HCT116 (cell line): ENCODE measurements at regions not wholly inside any gene's neighbourhood (a gene's known extent, or its start where the extent isn't known, plus 50 kb on each side); places are given as distances from the start of the nearest gene placed in this dataset.

Source experiments
- ATAC-seq: fragments of 200-7000 bp; cut with Tn5 transposase; 2 replicates; pipeline ENCODE4 v1.9.1; 2020; ENCODE audit warnings: mild to moderate bottlenecking, moderate library complexity
- BruUV-seq: library from RNA; stranded (reverse); fragments of 400-500 nt; replicated peaks from 2 replicates; lab custom pipeline; 2021; lab: Mats Ljungman, UMichigan
- CTCF ChIA-PET: fragments of 300-600 bp; sonication (Branson Sonifier 250); formaldehyde crosslinking; loops from one replicate; lab custom pipeline; 2021; ENCODE audit warnings: antibody characterized with exemption; lab: Charles Lee
- POLR2A ChIA-PET: fragments of 300-600, 350-600 bp; sonication (Branson Sonifier 250); formaldehyde crosslinking; loops from one replicate; lab custom pipeline; 2021; ENCODE audit warnings: antibody characterized with exemption; lab: Charles Lee
- RAD21 ChIA-PET, 2 experiments: fragments of 300-600 bp; sonication (Branson Sonifier 250); formaldehyde crosslinking; loops; one replicate each; lab custom pipeline; 2023; ENCODE audit warnings: low total read pairs in 2 of 2; ENCODE audit not compliant: uncharacterized antibody in 2 of 2, unreplicated experiment in 2 of 2, low non-redundant PET in 1 of 2; lab: Charles Lee
- DNase-seq: peaks from one replicate; pipeline ENCODE4 v3.0.0-alpha.2; 2010; ENCODE audit warnings: low read depth, low spot score
- H2AFZ ChIP-seq: fragments of 200-600 bp; shearing (Covaris generic), sonication (generic); 2 replicates; pipeline ENCODE4 v1.6.1; 2017; ENCODE audit warnings: low read depth, mixed run types, mixed read lengths, antibody characterized with exemption, low read length; ENCODE audit not compliant: poor library complexity, severe bottlenecking
- H3K27ac ChIP-seq: 2 replicates; pipeline ENCODE4 v1.5.1; 2012; ENCODE audit warnings: low read depth, low read length
- H3K27me3 ChIP-seq: fragments of 200-600 bp; sonication (generic); 2 replicates; pipeline ENCODE4 v1.6.1; 2016; ENCODE audit warnings: mixed run types, low read length, mixed read lengths; ENCODE audit not compliant: insufficient read depth
- H3K36me3 ChIP-seq, 2 experiments: fragments of 200-500 bp in 1 of 2; fragments of 200-600 bp in 1 of 2; sonication (Bioruptor generic) in 1 of 2; sonication (generic) in 1 of 2; 2 replicates each; pipeline versions ENCODE4 v1.5.1 to v1.6.1; 2014 to 2016; ENCODE audit warnings: low read length in 2 of 2, inconsistent platforms in 1 of 2, mixed read lengths in 1 of 2, mixed run types in 1 of 2; ENCODE audit not compliant: insufficient read depth in 2 of 2, control insufficient read depth in 1 of 2
- H3K4me1 ChIP-seq, 2 experiments: fragments of 200-600 bp in 1 of 2; sonication (generic) in 1 of 2; 2 replicates each; pipeline versions ENCODE4 v1.5.1 to v1.6.1; 2012 to 2017; ENCODE audit warnings: low read length in 2 of 2, inconsistent platforms in 1 of 2, mild to moderate bottlenecking in 1 of 2, mixed read lengths in 1 of 2, mixed run types in 1 of 2, moderate library complexity in 1 of 2; ENCODE audit not compliant: insufficient read depth in 2 of 2, control insufficient read depth in 1 of 2
- H3K4me2 ChIP-seq: fragments of 200-600 bp; sonication (generic); 2 replicates; pipeline ENCODE4 v1.6.1; 2017; ENCODE audit warnings: mixed run types, low read length, mixed read lengths
- H3K4me3 ChIP-seq, 2 experiments: fragments of 200-600 bp in 1 of 2; sonication (generic) in 1 of 2; replicated peaks in 1 of 2; 2 replicates each; pipeline ENCODE4 v1.5.1; 2011 to 2016; ENCODE audit warnings: low read length in 2 of 2, control low read depth in 1 of 2, low read depth in 1 of 2, mild to moderate bottlenecking in 1 of 2, mixed read lengths in 1 of 2, mixed run types in 1 of 2
- H3K79me2 ChIP-seq: fragments of 200-600 bp; sonication (generic); 2 replicates; pipeline ENCODE4 v1.6.1; 2017; ENCODE audit warnings: mild to moderate bottlenecking, mixed run types, low read length, moderate library complexity, mixed read lengths; ENCODE audit not compliant: insufficient read depth
- H3K9ac ChIP-seq: fragments of 200-600 bp; sonication (generic); 2 replicates; pipeline ENCODE4 v1.6.1; 2016; ENCODE audit warnings: low read length, mixed read lengths
- H3K9me2 ChIP-seq: fragments of 200-600 bp; sonication (generic), shearing (Covaris generic); 2 replicates; pipeline ENCODE4 v1.6.1; 2017; ENCODE audit warnings: mixed run types, mild to moderate bottlenecking, moderate library complexity; ENCODE audit not compliant: insufficient read depth
- H3K9me3 ChIP-seq, 2 experiments: fragments of 200-500 bp in 1 of 2; fragments of 200-600 bp in 1 of 2; sonication (Bioruptor generic) in 1 of 2; sonication (generic) in 1 of 2; 2 replicates each; pipeline ENCODE4 v1.6.1; 2014 to 2017; ENCODE audit warnings: low read length in 2 of 2, mixed read lengths in 2 of 2, inconsistent platforms in 1 of 2, low read depth in 1 of 2, mild to moderate bottlenecking in 1 of 2, mixed run types in 1 of 2, moderate library complexity in 1 of 2; ENCODE audit not compliant: control insufficient read depth in 1 of 2, insufficient read depth in 1 of 2
- H4K20me1 ChIP-seq: fragments of 200-600 bp; sonication (generic), shearing (Covaris generic); 2 replicates; pipeline ENCODE4 v1.6.1; 2017; ENCODE audit warnings: mixed run types, mild to moderate bottlenecking, moderate library complexity; ENCODE audit not compliant: insufficient read depth
- CBX3 ChIP-seq: IDR thresholded peaks from 2 replicates; pipeline ENCODE4 v1.6.1; 2012; ENCODE audit warnings: low read depth
- CEBPB ChIP-seq: IDR thresholded peaks from 2 replicates; pipeline ENCODE4 v1.6.1; 2012; ENCODE audit warnings: low read depth
- EGR1 ChIP-seq: IDR thresholded peaks from 2 replicates; pipeline ENCODE4 v1.6.1; 2012; ENCODE audit warnings: low read depth
- ELF1 ChIP-seq: IDR thresholded peaks from 2 replicates; pipeline ENCODE4 v1.6.1; 2012; ENCODE audit warnings: low read depth, borderline replicate concordance
- EZH2 ChIP-seq: fragments of 200-600 bp; sonication (generic); IDR thresholded peaks from 2 replicates; pipeline ENCODE4 v1.6.1; 2017; ENCODE audit warnings: antibody characterized with exemption, mixed run types
- FOSL1 ChIP-seq: IDR thresholded peaks from 2 replicates; pipeline ENCODE4 v1.6.1; 2012; ENCODE audit warnings: low read depth
- JUND ChIP-seq: IDR thresholded peaks from 2 replicates; pipeline ENCODE4 v1.6.1; 2012
- POLR2AphosphoS5 ChIP-seq: IDR thresholded peaks from 2 replicates; pipeline ENCODE4 v1.6.1; 2011; ENCODE audit warnings: mild to moderate bottlenecking, low read depth, low read length, moderate library complexity
- RAD21 ChIP-seq: IDR thresholded peaks from 2 replicates; pipeline ENCODE4 v1.6.1; 2012; ENCODE audit warnings: low read depth, mild to moderate bottlenecking
- ZNF274 ChIP-seq: fragments of 200-500 bp; sonication (Bioruptor generic); IDR thresholded peaks from 2 replicates; pipeline ENCODE4 v1.6.1; 2014; ENCODE audit warnings: mild to moderate bottlenecking, low read depth, low read length, inconsistent platforms
- intact Hi-C: fragments of 100-400 bp; cut with micrococcal nuclease; formaldehyde crosslinking; loops from 2 replicates; pipeline ENCODE4 v1.10.0; 2022
- TF ChIP-seq, protein P1 (sequence below): IDR thresholded peaks from 2 replicates; pipeline ENCODE4 v1.6.1; 2012; ENCODE audit warnings: low read depth
- TF ChIP-seq, protein P2 (sequence below): IDR thresholded peaks from 2 replicates; pipeline ENCODE4 v1.6.1; 2011; ENCODE audit warnings: mild to moderate bottlenecking, low read length, moderate library complexity; ENCODE audit not compliant: insufficient replicate concordance; ENCODE audit errors: extremely low read depth
- TF ChIP-seq, protein P3 (sequence below), 3 experiments: fragments of 200-600 bp in 1 of 3; sonication (generic) in 1 of 3; IDR thresholded peaks in 2 of 3; conservative IDR thresholded peaks in 1 of 3; 2 replicates each; pipeline ENCODE4 v1.5.1; 2012 to 2017; ENCODE audit warnings: low read depth in 2 of 3, low read length in 2 of 3, antibody characterized with exemption in 1 of 3, borderline replicate concordance in 1 of 3, control low read depth in 1 of 3, mild to moderate bottlenecking in 1 of 3, mixed read lengths in 1 of 3, mixed run types in 1 of 3, moderate library complexity in 1 of 3; ENCODE audit not compliant: insufficient read depth in 1 of 3

GRCh38 chr4:114223580-114223979, 244.1 kb upstream of the ARSJ start:
- no peaks in the 10 kb centered on the region for H3K4me1 ChIP-seq
- no peak overlapping the region for H2AFZ ChIP-seq
- intact Hi-C loops = no loop called here
- BruUV-seq = no TSS peak
- no peak overlapping the region for H3K4me2 ChIP-seq
- ChIA-PET POLR2A (no interaction called here), RAD21 (no interaction called here), CTCF (no interaction called here)
- no peaks in the 10 kb centered on the region for H4K20me1 ChIP-seq
- H3K9me2 ChIP-seq = no peaks in the 10 kb centered on the region
- TF ChIP-seq JUND (no peak), ZNF274 (no peak)
- ATAC-seq (no peak), DNase-seq (no peak)
- no peaks in the 10 kb centered on the region for H3K27me3 ChIP-seq
- no peaks in the 10 kb centered on the region for H3K36me3 ChIP-seq
- H3K4me3 ChIP-seq = no peak overlapping the region
- no peak overlapping the region for H3K9ac ChIP-seq
- H3K9me3 ChIP-seq = no peaks in the 10 kb centered on the region
- no peaks in the 10 kb centered on the region for H3K79me2 ChIP-seq
- no peak overlapping the region for H3K27ac ChIP-seq

DNA sequence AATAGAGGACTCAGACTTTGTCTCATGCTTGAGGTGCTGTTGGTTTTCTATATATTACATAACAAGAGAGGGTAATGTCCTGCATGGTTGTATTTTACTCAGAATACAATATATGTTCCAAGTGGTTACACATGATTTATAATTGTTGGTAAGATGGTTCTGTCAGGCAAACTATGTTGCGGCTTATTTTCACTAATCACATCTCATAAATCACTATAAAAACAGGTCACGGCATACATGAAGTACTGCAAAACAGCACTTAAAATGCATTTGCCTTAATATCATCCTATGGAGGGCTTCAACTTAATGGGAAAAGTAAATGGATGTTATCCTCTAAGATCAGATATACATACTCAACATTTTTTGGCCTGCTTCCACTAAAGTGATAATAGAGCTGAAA, 246.0 kb upstream of the ARSJ start:
- DNase-seq (no peak), ATAC-seq (no peak)
- ChIA-PET RAD21 (no interaction called here), CTCF (no interaction called here), POLR2A (no interaction called here)
- BruUV-seq = no TSS peak
- no peaks in the 10 kb centered on the region for H3K4me1 ChIP-seq
- H3K79me2 ChIP-seq = no peaks in the 10 kb centered on the region
- H3K4me3 ChIP-seq = no peak overlapping the region
- TF ChIP-seq ZNF274 (no peak), FOSL1 (no peak), CEBPB (no peak), EGR1 (no peak), JUND (no peak), CBX3 (no peak), POLR2AphosphoS5 (no peak), ELF1 (no peak), EZH2 (no peak), RAD21 (no peak)
- TF ChIP-seq, protein P1, sequence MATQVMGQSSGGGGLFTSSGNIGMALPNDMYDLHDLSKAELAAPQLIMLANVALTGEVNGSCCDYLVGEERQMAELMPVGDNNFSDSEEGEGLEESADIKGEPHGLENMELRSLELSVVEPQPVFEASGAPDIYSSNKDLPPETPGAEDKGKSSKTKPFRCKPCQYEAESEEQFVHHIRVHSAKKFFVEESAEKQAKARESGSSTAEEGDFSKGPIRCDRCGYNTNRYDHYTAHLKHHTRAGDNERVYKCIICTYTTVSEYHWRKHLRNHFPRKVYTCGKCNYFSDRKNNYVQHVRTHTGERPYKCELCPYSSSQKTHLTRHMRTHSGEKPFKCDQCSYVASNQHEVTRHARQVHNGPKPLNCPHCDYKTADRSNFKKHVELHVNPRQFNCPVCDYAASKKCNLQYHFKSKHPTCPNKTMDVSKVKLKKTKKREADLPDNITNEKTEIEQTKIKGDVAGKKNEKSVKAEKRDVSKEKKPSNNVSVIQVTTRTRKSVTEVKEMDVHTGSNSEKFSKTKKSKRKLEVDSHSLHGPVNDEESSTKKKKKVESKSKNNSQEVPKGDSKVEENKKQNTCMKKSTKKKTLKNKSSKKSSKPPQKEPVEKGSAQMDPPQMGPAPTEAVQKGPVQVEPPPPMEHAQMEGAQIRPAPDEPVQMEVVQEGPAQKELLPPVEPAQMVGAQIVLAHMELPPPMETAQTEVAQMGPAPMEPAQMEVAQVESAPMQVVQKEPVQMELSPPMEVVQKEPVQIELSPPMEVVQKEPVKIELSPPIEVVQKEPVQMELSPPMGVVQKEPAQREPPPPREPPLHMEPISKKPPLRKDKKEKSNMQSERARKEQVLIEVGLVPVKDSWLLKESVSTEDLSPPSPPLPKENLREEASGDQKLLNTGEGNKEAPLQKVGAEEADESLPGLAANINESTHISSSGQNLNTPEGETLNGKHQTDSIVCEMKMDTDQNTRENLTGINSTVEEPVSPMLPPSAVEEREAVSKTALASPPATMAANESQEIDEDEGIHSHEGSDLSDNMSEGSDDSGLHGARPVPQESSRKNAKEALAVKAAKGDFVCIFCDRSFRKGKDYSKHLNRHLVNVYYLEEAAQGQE = no peak
- TF ChIP-seq, protein P2, sequence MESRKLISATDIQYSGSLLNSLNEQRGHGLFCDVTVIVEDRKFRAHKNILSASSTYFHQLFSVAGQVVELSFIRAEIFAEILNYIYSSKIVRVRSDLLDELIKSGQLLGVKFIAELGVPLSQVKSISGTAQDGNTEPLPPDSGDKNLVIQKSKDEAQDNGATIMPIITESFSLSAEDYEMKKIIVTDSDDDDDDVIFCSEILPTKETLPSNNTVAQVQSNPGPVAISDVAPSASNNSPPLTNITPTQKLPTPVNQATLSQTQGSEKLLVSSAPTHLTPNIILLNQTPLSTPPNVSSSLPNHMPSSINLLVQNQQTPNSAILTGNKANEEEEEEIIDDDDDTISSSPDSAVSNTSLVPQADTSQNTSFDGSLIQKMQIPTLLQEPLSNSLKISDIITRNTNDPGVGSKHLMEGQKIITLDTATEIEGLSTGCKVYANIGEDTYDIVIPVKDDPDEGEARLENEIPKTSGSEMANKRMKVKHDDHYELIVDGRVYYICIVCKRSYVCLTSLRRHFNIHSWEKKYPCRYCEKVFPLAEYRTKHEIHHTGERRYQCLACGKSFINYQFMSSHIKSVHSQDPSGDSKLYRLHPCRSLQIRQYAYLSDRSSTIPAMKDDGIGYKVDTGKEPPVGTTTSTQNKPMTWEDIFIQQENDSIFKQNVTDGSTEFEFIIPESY = no peak
- TF ChIP-seq, protein P3, sequence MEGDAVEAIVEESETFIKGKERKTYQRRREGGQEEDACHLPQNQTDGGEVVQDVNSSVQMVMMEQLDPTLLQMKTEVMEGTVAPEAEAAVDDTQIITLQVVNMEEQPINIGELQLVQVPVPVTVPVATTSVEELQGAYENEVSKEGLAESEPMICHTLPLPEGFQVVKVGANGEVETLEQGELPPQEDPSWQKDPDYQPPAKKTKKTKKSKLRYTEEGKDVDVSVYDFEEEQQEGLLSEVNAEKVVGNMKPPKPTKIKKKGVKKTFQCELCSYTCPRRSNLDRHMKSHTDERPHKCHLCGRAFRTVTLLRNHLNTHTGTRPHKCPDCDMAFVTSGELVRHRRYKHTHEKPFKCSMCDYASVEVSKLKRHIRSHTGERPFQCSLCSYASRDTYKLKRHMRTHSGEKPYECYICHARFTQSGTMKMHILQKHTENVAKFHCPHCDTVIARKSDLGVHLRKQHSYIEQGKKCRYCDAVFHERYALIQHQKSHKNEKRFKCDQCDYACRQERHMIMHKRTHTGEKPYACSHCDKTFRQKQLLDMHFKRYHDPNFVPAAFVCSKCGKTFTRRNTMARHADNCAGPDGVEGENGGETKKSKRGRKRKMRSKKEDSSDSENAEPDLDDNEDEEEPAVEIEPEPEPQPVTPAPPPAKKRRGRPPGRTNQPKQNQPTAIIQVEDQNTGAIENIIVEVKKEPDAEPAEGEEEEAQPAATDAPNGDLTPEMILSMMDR (IDR thresholded peaks at IDR 0.05 in 2 of 3, conservative IDR thresholded peaks at IDR 0.05 in 1 of 3; ENCODE audit: borderline replicate concordance in 1 of 3, insufficient read depth in 1 of 3, low read depth in 2 of 3, low read length in 2 of 3) = no peak
- no peak overlapping the region for H3K9ac ChIP-seq
- H3K27ac ChIP-seq = no peak overlapping the region
- H4K20me1 ChIP-seq = no peaks in the 10 kb centered on the region
- H3K27me3 ChIP-seq = no peaks in the 10 kb centered on the region
- H3K36me3 ChIP-seq = no peaks in the 10 kb centered on the region
- H2AFZ ChIP-seq = no peak overlapping the region
- H3K9me3 ChIP-seq = no peaks in the 10 kb centered on the region
- H3K4me2 ChIP-seq = no peak overlapping the region
- intact Hi-C loops = no loop called here
- H3K9me2 ChIP-seq = no peaks in the 10 kb centered on the region
